Activated CD8-positive, alpha-beta memory T cell treated with anti-CD3 and anti-CD28 coated beads, Interleukin-2, amount 50 U/mL, for 48 hours (primary cell): ENCODE measurements at regions not wholly inside any gene's neighbourhood (a gene's known extent, or its start where the extent isn't known, plus 50 kb on each side); places are given as distances from the start of the nearest gene placed in this dataset.
"Not testable (repeated sequence)": the region's sequence is repeated elsewhere in the genome, so short reads cannot be mapped to it uniquely, and the experiment has no call there.

Experiments
- DNase-seq: peaks from one replicate; pipeline ENCODE4 v3.0.0-alpha.2; 2020

DNA sequence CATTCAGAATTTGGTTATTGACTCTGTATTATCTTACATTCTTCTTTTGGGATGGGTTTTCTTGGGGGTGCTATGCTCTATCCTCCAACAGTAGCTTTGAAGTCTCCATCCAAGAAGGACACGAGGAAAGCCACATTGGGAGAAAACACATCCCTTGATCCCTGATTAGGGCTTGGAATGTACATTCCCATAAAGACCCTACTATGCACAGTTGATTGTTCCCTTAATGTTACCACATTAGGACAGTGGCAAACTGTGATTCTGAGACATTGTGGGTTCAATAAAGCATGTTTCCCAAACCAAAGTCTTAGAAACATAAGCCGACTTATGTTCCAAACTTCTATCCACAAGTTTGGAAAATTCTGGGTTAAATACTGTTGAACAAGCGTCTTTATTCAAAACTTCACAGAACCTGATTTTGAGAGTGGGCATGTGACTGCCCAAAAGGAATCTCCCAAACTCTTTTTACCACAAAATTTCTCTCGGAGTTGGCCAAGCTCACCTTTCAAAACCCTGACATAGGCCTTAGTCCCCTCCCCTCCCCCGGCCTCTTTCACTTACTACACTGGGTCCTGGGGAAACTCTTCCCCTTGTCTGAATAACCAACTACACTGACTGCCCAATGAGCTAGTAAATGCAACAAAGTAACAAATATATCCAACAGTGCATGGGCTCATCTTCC lies 177.0 kb upstream of the KAZN start:
- DNase-seq = no peak

GRCh38 chr1:14421977-14422609 lies 176.4 kb upstream of the KAZN start:
- DNase-seq = no peak

- no peak for DNase-seq
Measured at GRCh38 chr1:14424325-14425002, 174.0 kb upstream of the KAZN start.

DNA sequence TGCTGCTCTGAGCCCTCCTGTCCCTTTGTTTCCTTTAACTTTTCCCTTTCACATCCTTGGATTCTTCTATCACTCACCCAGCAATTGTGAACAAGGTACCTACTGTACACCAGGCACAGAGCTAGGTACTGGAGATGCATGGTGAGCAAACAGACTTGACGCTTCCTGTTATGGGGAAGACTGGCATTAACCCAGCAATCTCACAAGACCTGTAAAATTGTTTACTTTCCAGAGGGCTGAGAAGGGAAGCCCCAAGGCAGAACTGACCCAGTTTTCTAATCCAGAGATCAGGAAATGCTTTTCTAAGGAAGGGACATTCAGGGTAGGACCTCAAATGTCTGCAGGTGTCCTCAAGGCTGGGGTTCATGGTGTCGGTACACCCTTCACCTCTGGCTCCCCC lies 171.6 kb upstream of the KAZN start:
- DNase-seq = no peak

DNA sequence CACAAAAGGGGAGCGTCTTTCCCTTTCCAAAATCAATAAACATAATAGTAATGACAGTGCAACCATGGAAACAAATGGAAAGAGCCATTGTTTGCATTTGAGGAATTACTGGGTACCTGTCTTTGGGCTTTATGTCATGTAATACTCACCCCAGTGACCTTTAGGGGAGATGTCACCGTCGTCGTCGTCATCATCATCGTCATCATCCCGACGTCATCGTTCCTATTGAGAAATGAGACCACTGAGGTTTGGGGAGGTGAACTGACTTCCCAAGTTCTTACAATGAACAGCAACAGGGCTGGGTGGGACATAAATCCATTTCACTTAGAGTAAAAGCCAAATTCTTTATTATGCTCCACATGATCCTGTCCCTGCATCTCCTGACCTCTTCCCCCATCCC lies 168.9 kb upstream of the KAZN start:
- DNase-seq = no peak

GRCh38 chr1:14432728-14433127 lies 165.8 kb upstream of the KAZN start:
- DNase-seq = not testable (repeated sequence)

- no peak for DNase-seq
Measured at GRCh38 chr1:14435368-14436023, 163.0 kb upstream of the KAZN start.

- no peak for DNase-seq
Measured at GRCh38 chr1:14437417-14437918, 161.0 kb upstream of the KAZN start.

DNA sequence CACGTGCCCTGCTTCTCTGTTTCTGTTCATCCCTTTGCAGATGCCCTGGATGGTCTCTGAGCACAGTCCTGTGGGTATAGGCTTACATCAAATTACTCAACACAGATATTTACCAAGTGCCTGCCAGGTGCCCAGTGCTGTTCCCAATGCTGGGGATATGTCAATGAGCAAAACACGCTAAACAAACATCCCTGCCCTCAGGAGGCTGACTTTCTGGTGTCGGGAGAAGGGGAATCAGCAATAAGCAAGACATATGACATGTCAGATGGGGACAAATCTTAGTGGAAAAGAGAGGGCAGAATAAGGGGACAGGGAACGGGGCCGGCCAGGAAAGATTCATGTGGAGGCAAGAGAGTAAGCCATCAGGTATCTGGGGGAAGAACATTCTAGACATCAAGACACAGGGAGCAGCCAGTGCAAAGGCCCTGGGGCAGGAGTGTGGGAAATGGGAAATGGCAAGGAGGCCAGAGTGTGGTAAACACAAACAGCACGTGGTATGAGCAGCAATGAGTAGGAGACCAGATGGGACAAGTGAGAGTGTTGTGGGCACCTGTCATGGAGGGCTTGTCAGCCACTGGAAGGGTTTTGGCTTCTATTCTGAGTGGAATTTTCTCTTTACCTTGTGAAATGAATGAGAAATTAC lies 160.2 kb upstream of the KAZN start:
- DNase-seq = no peak

DNA sequence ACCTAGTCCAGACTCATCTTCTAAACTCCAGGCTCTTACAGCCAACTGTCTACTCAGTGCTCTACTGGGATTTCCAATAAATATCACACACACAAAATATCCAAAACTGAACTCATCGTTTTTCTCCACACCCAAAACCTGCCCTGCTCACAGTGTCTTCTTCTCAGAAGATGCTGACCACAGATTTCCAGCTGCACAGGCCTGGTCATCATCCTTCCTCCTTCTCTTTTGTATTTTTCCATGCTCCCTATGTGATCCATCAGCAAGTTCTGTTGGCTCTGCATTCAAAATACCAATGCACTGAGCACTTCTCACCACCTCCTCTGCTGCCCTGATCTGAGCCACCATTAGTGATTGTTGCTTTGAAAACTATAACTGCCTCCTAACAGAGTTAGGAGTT lies 159.5 kb upstream of the KAZN start:
- no peak for DNase-seq

DNA sequence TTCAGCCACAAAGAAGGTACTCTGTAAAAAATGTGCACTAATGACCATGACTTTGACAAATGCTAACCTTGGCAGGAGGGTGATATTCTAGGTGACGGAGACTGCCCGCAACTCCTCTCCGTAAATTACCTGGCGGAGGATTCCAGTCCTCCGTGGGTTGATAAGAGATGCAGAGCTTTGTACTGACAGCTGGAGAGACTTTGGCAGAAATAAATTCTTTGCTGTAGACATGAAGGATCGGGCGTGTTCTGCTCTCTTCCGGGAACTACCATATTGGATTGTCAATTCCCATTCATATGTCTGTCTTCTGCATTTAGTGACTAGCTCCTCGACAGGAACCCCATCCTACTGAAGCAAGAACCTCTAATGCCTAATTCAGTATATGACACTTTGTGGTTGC lies 158.3 kb upstream of the KAZN start:
- no peak for DNase-seq

- no peak for DNase-seq
Measured at GRCh38 chr1:14440731-14441130, 157.8 kb upstream of the KAZN start.

DNA sequence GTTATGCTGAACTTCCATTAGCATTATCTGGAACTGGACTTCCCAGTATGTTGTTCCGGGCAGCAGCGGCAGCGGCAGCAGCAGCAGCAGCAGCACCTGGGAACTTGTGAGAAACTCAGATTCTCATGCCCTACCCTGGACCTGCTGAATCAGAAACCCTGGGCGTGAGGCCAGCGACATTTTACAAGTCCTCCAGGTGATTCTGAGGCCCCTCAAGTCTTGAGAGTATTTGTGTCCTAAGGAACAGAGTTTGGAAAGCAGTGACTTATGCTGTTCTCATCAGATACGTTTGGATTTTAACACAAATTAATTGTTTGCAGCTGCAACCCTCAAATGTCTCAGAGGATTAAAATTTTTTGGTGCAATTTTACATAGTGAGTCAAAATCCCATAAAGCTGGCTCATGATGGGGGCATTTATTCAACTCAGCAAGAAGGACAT lies 157.2 kb upstream of the KAZN start:
- DNase-seq = no peak

DNA sequence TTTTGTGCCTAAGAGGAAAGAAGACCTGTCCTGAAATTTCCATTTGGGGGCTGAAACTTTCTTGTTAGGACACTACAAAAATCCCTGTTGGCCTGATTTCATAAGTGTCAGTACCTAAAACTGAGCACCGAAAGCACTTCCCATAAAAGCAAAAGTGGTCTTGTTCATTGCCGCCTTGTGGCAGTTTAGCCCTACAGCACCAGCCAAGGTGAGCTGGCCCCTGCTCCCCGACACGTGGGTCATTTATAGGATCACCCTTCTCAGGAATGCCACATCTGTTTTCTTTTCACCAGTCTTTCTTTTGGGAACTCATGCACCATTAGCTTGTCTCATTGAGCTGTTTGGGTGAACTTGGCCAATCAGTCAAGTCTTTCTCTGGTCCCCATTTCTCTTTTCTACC lies 155.8 kb upstream of the KAZN start:
- DNase-seq = no peak

DNA sequence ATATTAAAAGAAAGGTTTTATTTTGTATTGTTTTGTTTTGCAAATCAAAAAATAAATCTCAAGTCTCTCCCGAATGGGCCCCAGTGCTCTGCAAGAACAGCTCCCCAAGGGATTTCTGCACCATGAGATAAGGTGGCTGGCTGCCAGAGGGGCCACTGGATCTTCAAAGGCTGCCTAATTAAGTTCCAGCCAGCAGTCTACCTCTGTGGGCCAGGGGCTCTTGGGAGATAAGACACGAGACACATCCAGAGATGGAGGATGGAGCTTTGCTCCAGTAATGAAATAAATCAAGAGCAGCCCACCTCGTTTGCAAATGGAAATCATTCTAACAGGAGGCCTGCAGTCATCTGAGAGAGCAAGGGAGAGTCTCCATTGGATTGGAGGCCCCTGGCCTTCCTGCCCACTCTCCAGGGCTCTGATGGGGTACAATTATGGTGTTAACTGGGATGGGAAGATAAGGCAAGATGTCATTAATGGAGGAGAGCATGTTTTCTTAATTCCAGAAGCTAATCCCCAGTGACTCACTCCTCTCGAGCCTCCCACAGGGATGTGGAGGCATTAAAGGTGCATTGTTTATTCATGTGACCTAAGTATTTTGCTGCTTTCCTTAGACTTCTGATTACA lies 155.2 kb upstream of the KAZN start:
- DNase-seq = no peak

GRCh38 chr1:14451217-14451616 lies 147.3 kb upstream of the KAZN start:
- DNase-seq = no peak

DNA sequence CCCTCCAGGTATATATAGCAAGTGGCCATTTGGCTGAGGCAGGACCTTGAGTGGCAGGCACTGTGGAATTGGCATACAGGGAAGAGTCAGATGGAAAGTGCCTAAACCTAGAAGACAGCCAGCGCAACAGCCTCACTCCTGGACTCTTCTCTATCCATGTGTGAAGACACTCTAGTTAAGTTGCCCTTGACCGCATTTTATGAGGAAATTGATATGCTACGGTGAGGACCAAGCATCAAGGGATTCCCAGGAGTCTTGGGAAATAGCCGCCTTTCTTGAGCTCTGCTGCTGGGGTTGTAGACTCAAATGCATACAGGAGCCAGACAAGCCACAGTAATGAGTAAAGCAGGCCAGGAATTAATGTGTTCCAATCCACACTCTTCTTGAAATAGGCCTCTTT lies 145.9 kb upstream of the KAZN start:
- no peak for DNase-seq

DNA sequence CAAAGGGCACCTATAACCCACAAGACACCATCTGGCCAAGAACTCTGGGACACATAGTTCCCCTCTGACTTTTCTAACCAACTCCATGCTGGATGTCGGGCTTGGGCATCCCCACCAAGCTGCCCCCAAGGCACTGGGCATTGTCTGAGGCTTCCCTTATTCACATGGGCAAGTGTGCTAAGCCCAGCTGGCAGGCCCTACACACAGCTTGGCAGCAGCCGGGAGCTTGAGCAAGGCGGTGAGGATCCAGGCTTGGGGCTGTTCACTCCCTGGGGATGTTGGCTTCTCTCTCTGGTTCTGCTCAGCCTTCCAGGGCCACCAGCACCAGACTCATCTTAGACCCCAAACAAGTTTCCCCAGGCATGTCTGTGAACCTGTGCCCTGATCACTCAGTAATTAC lies 138.3 kb upstream of the KAZN start:
- DNase-seq = no peak

DNA sequence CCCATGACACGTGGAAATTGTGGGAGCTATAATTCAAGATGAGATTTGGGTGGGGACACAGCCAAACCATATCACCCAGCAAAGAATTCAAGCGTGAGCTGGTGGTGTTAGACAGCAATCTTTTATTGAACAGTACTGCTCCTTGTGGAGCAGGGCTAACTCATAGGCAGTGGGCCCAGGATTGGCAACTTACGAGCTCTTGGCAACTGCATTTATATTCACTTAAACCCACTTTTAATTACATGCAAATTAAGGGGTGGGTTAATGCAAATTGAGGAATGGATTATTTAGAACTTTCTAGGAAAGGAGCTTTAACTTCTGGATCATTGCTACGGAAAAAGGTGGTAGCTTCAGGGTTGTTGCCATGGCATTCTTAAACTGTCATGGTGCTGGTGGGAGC lies 135.6 kb upstream of the KAZN start:
- no peak for DNase-seq

DNA sequence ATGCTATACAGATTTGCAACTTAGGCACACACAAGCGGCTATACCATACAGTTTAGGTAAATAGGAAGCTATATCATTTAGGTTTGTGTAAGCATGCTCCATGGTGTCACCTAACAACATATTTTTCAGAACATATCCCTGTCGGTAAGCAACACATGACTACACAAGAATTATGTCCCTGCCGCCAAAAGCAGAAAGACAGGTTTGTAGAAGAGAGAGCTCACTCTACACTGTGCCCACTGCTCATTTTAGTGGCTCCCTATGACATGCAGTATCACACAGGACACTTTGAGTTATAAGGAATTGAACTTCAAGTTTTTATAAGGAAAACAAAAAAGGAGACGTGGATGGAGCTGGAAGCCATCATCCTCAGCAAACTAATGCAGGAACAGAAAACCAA lies 132.5 kb upstream of the KAZN start:
- no peak for DNase-seq

GRCh38 chr1:14467112-14467511 lies 131.4 kb upstream of the KAZN start:
- DNase-seq = no peak

GRCh38 chr1:14468751-14469150 lies 129.7 kb upstream of the KAZN start:
- no peak for DNase-seq

GRCh38 chr1:14470802-14471201 lies 127.7 kb upstream of the KAZN start:
- no peak for DNase-seq
